ENCODE measurements at regions not wholly inside any gene's neighbourhood (a gene's known extent, or its start where the extent isn't known, plus 50 kb on each side); places are given as distances from the start of the nearest gene placed in this dataset.

GRCh38 chr7:97506728-97507127 lies 225.2 kb upstream of the TAC1 start:
- TF ChIP-seq POLR2A (IDR thresholded peaks at IDR 0.05; ENCODE audit: low read length) (no peak), GATA1 (IDR thresholded peaks at IDR 0.05; ENCODE audit: low read depth, low read length) (no peak)
